WTC11 (cell line): ENCODE measurements at regions not wholly inside any gene's neighbourhood (a gene's known extent, or its start where the extent isn't known, plus 50 kb on each side); places are given as distances from the start of the nearest gene placed in this dataset.
A peak's percentile ranks its signal among the peaks of the same experiment; 100 is the strongest.

Experiments used
- ATAC-seq: fragments of 200-7000 bp; cut with Tn5 transposase; 2 replicates; pipeline ENCODE4 v1.10.0; 2021; ENCODE audit warnings: mild to moderate bottlenecking, moderate library complexity
- CTCF ChIA-PET: fragments of 300-600 bp; sonication (Branson Sonifier 250); formaldehyde crosslinking; loops from one replicate; lab custom pipeline; 2021; ENCODE audit warnings: antibody characterized with exemption; lab: Charles Lee
- POLR2A ChIA-PET: fragments of 350-600 bp; sonication (Branson Sonifier 250); formaldehyde crosslinking; loops from one replicate; lab custom pipeline; 2021; ENCODE audit warnings: antibody characterized with exemption; lab: Charles Lee
- DNase-seq: peaks from one replicate; pipeline ENCODE4 v3.0.0; 2021; ENCODE audit warnings: low spot score
- H3K27ac Mint-ChIP-seq: 2 replicates; pipeline ENCODE4 v1.8.0; 2021; ENCODE audit warnings: mixed read lengths
- H3K27me3 Mint-ChIP-seq: 2 replicates; pipeline ENCODE4 v1.8.0; 2021; ENCODE audit warnings: low read depth, mild to moderate bottlenecking, moderate library complexity, mixed read lengths
- H3K36me3 Mint-ChIP-seq: 2 replicates; pipeline ENCODE4 v1.8.0; 2021; ENCODE audit warnings: mixed read lengths
- H3K4me1 Mint-ChIP-seq: 2 replicates; pipeline ENCODE4 v1.8.0; 2022; ENCODE audit warnings: mixed read lengths
- H3K4me3 Mint-ChIP-seq: 2 replicates; pipeline ENCODE4 v1.8.0; 2021; ENCODE audit warnings: mild to moderate bottlenecking, moderate library complexity, mixed read lengths
- H3K9me3 Mint-ChIP-seq: 2 replicates; pipeline ENCODE4 v1.8.0; 2021; ENCODE audit warnings: mixed read lengths
- GTF2I ChIP-seq: fragments of 250-450 bp; sonication (Bioruptor Pico); conservative IDR thresholded peaks from 2 replicates; pipeline ENCODE4 v1.4.0; 2021; ENCODE audit warnings: mild to moderate bottlenecking
- MYBL2 ChIP-seq: sonication (generic); formaldehyde crosslinking; IDR thresholded peaks from 2 replicates; pipeline ENCODE4 v1.8.1; 2023; ENCODE audit warnings: mild to moderate bottlenecking, moderate library complexity, missing genetic modification reagents
- ZNF396 ChIP-seq: fragments of 250-450 bp; sonication (Bioruptor Pico); IDR thresholded peaks from 2 replicates; pipeline ENCODE4 v1.8.0; 2021; ENCODE audit warnings: mild to moderate bottlenecking, moderate library complexity, borderline replicate concordance
- ZNF423 ChIP-seq: fragments of 250-450 bp; sonication (Bioruptor Pico); IDR thresholded peaks from 2 replicates; pipeline ENCODE4 v2.1.2; 2022; ENCODE audit warnings: mild to moderate bottlenecking, moderate library complexity
- TF ChIP-seq, protein P1 (sequence below): fragments of 250-450 bp; sonication (Bioruptor Pico); IDR thresholded peaks from 2 replicates; pipeline ENCODE4 v1.8.0; 2021; ENCODE audit warnings: mild to moderate bottlenecking
- TF ChIP-seq, protein P2 (sequence below): fragments of 250-450 bp; sonication (Bioruptor Pico); conservative IDR thresholded peaks from 2 replicates; pipeline ENCODE4 v1.9.0; 2021; ENCODE audit warnings: mild to moderate bottlenecking
- TF ChIP-seq, protein P3 (sequence below): sonication (generic); formaldehyde crosslinking; IDR thresholded peaks from 2 replicates; pipeline ENCODE4 v1.8.1; 2023; ENCODE audit warnings: mild to moderate bottlenecking, missing genetic modification reagents
- TF ChIP-seq, protein P4 (sequence below): fragments of 250-450 bp; sonication (Bioruptor Pico); IDR thresholded peaks from 2 replicates; pipeline ENCODE4 v1.9.0; 2021; ENCODE audit warnings: mild to moderate bottlenecking
- TF ChIP-seq, protein P5 (sequence below): fragments of 250-450 bp; sonication (Bioruptor Pico); IDR thresholded peaks from 2 replicates; pipeline ENCODE4 v2.1.2; 2022; ENCODE audit warnings: mild to moderate bottlenecking, moderate library complexity
- TF ChIP-seq, protein P6 (sequence below): sonication (generic); formaldehyde crosslinking; IDR thresholded peaks from 2 replicates; pipeline ENCODE4 v1.8.1; 2022; ENCODE audit warnings: low read depth, missing genetic modification reagents, borderline replicate concordance
- TF ChIP-seq, protein P7 (sequence below): sonication (generic); formaldehyde crosslinking; IDR thresholded peaks from 2 replicates; pipeline ENCODE4 v1.8.0; 2022; ENCODE audit warnings: mild to moderate bottlenecking, missing genetic modification reagents

DNA sequence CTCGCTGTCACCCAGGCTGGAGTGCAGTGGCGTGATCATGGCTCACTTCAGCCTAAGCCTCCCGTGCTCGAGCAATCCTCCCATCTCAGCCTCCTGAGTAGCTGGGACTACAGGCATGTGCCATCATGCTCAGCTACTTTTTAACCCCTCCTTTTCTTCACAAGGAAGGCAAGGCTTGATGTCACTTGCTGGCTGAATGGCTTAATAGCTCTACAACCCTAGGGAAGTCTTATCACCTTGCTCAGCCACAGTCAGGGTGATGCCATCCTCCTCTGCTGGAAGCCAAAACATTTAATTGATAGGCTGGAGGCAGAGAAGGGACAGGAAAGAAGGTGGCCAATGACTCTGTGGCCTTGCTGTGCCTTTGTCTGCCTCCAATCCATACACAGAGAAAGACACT lies 131.9 kb downstream of the MED15 start (continued):
- TF ChIP-seq MYBL2 (CRISPR knock-in tag) (no peak), ZNF396 (CRISPR knock-in tag) (no peak)
- TF ChIP-seq, protein P1, sequence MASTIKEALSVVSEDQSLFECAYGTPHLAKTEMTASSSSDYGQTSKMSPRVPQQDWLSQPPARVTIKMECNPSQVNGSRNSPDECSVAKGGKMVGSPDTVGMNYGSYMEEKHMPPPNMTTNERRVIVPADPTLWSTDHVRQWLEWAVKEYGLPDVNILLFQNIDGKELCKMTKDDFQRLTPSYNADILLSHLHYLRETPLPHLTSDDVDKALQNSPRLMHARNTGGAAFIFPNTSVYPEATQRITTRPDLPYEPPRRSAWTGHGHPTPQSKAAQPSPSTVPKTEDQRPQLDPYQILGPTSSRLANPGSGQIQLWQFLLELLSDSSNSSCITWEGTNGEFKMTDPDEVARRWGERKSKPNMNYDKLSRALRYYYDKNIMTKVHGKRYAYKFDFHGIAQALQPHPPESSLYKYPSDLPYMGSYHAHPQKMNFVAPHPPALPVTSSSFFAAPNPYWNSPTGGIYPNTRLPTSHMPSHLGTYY (CRISPR knock-in tag), result no peak
- TF ChIP-seq, protein P2, sequence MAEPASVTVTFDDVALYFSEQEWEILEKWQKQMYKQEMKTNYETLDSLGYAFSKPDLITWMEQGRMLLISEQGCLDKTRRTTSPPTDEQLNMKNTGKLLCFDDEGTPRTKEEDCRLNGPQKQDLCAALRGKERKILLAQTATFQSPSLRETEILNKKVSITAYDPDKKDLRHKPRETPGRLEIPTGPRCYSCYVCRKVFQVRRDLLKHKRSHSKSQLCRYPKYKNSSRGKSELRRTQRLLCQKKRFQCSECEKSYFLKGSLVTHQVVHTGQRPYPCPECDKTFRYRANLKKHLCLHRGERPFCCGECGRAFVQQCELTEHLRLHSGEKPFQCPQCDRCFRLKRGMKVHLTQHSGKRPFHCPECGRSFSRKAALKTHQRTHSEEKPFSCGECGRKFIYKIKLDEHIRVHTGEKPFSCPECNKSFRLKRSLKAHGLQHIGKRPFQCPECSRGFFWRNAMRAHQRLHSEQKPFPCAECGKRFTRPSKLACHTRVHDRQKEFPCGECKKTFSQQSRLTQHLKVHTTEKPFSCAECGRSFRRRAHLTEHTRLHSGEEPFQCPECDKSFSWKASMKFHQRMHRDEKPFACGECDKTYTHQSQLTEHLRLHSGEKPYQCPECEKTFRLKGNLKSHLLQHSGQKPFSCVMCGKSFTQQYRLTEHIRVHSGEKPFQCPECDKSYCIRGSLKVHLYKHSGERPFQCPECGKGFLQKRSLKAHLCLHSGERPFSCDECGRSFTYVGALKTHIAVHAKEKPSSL, result no peak
- TF ChIP-seq, protein P3, sequence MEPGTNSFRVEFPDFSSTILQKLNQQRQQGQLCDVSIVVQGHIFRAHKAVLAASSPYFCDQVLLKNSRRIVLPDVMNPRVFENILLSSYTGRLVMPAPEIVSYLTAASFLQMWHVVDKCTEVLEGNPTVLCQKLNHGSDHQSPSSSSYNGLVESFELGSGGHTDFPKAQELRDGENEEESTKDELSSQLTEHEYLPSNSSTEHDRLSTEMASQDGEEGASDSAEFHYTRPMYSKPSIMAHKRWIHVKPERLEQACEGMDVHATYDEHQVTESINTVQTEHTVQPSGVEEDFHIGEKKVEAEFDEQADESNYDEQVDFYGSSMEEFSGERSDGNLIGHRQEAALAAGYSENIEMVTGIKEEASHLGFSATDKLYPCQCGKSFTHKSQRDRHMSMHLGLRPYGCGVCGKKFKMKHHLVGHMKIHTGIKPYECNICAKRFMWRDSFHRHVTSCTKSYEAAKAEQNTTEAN, result no peak
- TF ChIP-seq, protein P4, sequence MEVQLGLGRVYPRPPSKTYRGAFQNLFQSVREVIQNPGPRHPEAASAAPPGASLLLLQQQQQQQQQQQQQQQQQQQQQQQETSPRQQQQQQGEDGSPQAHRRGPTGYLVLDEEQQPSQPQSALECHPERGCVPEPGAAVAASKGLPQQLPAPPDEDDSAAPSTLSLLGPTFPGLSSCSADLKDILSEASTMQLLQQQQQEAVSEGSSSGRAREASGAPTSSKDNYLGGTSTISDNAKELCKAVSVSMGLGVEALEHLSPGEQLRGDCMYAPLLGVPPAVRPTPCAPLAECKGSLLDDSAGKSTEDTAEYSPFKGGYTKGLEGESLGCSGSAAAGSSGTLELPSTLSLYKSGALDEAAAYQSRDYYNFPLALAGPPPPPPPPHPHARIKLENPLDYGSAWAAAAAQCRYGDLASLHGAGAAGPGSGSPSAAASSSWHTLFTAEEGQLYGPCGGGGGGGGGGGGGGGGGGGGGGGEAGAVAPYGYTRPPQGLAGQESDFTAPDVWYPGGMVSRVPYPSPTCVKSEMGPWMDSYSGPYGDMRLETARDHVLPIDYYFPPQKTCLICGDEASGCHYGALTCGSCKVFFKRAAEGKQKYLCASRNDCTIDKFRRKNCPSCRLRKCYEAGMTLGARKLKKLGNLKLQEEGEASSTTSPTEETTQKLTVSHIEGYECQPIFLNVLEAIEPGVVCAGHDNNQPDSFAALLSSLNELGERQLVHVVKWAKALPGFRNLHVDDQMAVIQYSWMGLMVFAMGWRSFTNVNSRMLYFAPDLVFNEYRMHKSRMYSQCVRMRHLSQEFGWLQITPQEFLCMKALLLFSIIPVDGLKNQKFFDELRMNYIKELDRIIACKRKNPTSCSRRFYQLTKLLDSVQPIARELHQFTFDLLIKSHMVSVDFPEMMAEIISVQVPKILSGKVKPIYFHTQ (CRISPR knock-in tag), result no peak

DNA sequence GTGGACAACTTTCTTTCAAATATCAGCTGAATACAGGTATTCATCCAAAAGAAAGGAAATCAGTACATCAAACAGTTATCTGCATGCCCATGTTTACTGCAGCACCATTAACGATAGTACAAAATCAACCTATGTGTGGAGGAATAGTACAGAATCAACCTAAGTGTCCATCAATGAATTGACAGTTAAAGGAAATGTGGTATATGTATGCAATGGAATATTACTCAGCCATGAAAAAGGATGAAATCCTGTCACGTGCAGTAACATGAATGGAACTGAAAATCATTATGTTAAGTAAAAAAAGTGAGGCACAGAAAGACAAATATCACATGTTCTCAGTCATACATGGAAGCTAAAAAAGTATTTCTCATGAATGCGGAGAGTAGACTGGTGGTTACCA lies 132.3 kb downstream of the MED15 start:
- H3K27ac Mint-ChIP-seq, result no peak overlapping the region
- no peak overlapping the region for H3K4me3 Mint-ChIP-seq
- H3K36me3 Mint-ChIP-seq, result no peaks in the 10 kb centered on the region
- H3K27me3 Mint-ChIP-seq, result no peaks in the 10 kb centered on the region
- no peak for DNase-seq
- ChIA-PET CTCF (no interaction called here), POLR2A (no interaction called here)
- TF ChIP-seq ZNF423 (no peak), ZNF396 (CRISPR knock-in tag) (no peak), GTF2I (CRISPR knock-in tag) (0 out of 2 replicates have a peak, but pooled peaks have one; percentile 4)
- TF ChIP-seq, protein P5, sequence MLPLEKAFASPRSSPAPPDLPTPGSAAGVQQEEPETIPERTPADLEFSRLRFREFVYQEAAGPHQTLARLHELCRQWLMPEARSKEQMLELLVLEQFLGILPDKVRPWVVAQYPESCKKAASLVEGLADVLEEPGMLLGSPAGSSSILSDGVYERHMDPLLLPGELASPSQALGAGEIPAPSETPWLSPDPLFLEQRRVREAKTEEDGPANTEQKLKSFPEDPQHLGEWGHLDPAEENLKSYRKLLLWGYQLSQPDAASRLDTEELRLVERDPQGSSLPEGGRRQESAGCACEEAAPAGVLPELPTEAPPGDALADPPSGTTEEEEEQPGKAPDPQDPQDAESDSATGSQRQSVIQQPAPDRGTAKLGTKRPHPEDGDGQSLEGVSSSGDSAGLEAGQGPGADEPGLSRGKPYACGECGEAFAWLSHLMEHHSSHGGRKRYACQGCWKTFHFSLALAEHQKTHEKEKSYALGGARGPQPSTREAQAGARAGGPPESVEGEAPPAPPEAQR (CRISPR knock-in tag), result no peak
- TF ChIP-seq, protein P6, sequence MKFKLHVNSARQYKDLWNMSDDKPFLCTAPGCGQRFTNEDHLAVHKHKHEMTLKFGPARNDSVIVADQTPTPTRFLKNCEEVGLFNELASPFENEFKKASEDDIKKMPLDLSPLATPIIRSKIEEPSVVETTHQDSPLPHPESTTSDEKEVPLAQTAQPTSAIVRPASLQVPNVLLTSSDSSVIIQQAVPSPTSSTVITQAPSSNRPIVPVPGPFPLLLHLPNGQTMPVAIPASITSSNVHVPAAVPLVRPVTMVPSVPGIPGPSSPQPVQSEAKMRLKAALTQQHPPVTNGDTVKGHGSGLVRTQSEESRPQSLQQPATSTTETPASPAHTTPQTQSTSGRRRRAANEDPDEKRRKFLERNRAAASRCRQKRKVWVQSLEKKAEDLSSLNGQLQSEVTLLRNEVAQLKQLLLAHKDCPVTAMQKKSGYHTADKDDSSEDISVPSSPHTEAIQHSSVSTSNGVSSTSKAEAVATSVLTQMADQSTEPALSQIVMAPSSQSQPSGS (CRISPR knock-in tag), result no peak
- TF ChIP-seq, protein P7, sequence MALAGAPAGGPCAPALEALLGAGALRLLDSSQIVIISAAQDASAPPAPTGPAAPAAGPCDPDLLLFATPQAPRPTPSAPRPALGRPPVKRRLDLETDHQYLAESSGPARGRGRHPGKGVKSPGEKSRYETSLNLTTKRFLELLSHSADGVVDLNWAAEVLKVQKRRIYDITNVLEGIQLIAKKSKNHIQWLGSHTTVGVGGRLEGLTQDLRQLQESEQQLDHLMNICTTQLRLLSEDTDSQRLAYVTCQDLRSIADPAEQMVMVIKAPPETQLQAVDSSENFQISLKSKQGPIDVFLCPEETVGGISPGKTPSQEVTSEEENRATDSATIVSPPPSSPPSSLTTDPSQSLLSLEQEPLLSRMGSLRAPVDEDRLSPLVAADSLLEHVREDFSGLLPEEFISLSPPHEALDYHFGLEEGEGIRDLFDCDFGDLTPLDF (CRISPR knock-in tag), result no peak
- no peak for ATAC-seq
- peaks cover 6% of the 10 kb centered on the region for H3K9me3 Mint-ChIP-seq
- peaks cover 4% of the 10 kb centered on the region; the same call in 1 of the 2 replicates for H3K4me1 Mint-ChIP-seq
